Bronchial epithelial cell (primary cell): ENCODE measurements at regions not wholly inside any gene's neighbourhood (a gene's known extent, or its start where the extent isn't known, plus 50 kb on each side); places are given as distances from the start of the nearest gene placed in this dataset.
A peak's percentile ranks its signal among the peaks of the same experiment; 100 is the strongest.

Experiments used
- DNase-seq: peaks from one replicate; pipeline ENCODE4 v3.0.0-alpha.2; 2010; ENCODE audit warnings: low read depth
- FAIRE-seq: peaks from 2 replicates; lab custom pipeline; 2011; peaks lifted over from hg19 to GRCh38; lab: Jason Lieb, UNC
- H3K27me3 ChIP-seq: 2 replicates; pipeline ENCODE4 v1.5.1; 2011; ENCODE audit warnings: low read length; ENCODE audit not compliant: control insufficient read depth, insufficient read depth
- H3K36me3 ChIP-seq: 2 replicates; pipeline ENCODE4 v1.5.1; 2011; ENCODE audit warnings: low read length; ENCODE audit not compliant: control insufficient read depth, insufficient read depth
- H3K4me3 ChIP-seq: 2 replicates; pipeline ENCODE4 v1.5.1; 2011; ENCODE audit warnings: mild to moderate bottlenecking, low read depth, low read length, control low read depth
- CTCF ChIP-seq: IDR thresholded peaks from 2 replicates; pipeline ENCODE4 v1.5.1; 2011; ENCODE audit warnings: mild to moderate bottlenecking, moderate library complexity, low read length, control low read depth, inconsistent platforms; ENCODE audit not compliant: insufficient read depth, severe bottlenecking

DNA sequence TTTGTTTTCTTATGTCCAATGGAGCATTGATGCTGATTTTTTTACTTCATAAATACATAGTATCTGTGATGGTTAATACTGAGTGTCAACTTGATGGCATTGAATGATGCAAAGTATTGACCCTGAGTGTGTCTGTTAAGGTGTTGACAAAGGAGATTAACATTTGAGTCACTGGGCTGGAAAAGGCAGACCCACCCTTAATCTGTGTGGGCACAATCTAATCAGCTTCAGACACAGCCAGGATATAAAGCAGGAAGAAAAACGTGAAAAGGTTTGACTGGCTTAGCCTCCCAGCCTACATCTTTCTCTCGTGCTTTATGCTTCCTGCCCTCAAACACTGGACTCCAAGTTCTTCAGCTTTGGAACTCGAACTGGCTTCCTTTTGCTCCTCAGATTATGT lies 230.6 kb upstream of the SPRY1 start:
- Histone ChIP-seq H3K36me3 (no peaks in the 10 kb centered on the region), H3K4me3 (no peak overlapping the region), H3K27me3 (no peaks in the 10 kb centered on the region)
- TF ChIP-seq CTCF, result no peak
- FAIRE-seq (no peak), DNase-seq (peak; percentile 33)

- no peaks in the 10 kb centered on the region for H3K36me3 ChIP-seq
- no peak overlapping the region for H3K4me3 ChIP-seq
- no peak for TF ChIP-seq CTCF
- no peak for FAIRE-seq
- no peak for DNase-seq
- H3K27me3 ChIP-seq, result no peaks in the 10 kb centered on the region
Measured at GRCh38 chr4:123167931-123168330, 228.7 kb upstream of the SPRY1 start.

DNA sequence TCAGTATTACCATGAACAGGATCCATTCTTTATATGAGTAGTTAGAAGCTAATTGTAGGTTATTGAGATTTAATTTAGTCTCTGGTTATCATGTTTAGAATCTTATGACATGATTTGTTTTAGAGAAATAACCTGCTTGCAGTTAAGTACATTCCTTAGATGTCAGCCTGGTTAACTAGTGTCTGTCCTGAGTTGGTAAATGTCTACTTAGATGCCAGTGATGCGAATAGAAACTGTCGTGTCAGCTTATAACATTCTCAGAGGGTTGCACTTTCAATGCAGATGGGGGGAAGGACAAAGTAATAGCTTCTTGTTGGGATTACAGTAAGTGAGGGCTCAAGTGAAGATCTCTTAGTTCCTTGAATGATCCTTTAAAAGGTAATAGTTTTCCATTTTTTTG lies 227.8 kb upstream of the SPRY1 start:
- FAIRE-seq, result no peak
- H3K4me3 ChIP-seq, result no peak overlapping the region
- no peaks in the 10 kb centered on the region for H3K27me3 ChIP-seq
- no peak for DNase-seq
- no peak for TF ChIP-seq CTCF
- H3K36me3 ChIP-seq, result no peaks in the 10 kb centered on the region

DNA sequence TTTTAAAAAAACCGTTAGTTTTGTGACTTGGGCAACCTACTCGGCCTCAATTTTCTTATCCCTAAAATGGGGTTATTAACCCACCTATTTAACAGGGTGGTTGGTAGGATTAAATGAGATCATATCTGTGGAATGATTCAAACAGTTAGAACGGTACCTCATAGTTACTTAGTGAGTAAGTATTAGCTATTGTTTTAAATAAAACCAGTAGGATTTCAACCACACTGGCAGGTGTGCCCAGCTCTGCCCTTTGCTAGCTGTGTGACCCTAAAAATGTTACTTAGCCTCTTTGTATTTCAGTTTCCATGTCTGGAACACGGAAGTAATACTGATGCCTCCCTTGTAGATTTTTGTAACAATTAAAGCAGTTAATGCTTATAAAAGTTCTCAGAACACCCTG lies 225.8 kb upstream of the SPRY1 start:
- Histone ChIP-seq H3K27me3 (no peaks in the 10 kb centered on the region), H3K36me3 (no peaks in the 10 kb centered on the region), H3K4me3 (no peak overlapping the region)
- FAIRE-seq (no peak), DNase-seq (peak; percentile 42)
- TF ChIP-seq CTCF, result no peak

DNA sequence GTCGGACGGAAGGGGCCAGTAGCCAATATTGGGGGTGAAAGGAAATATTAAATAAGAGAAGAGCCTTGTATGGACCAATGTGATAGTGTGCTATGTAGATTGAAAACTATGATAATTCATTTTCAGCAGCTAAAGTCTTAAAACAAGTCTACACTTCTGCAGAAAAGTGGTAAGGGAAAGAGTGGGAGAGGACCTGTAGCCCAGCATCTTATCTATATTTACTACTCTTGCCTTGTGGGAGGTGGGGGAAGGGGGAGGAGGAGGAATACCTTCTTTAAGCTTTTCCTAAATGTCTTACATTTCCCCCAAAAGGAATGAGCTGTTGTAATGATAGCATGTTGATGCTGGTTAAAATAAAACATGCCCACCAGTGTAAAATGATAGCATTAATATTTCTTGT lies 220.0 kb upstream of the SPRY1 start:
- no peak for TF ChIP-seq CTCF
- DNase-seq, result no peak
- H3K36me3 ChIP-seq, result no peaks in the 10 kb centered on the region
- FAIRE-seq, result no peak
- H3K27me3 ChIP-seq, result no peaks in the 10 kb centered on the region
- no peak overlapping the region for H3K4me3 ChIP-seq

GRCh38 chr4:123182289-123182688 lies 214.3 kb upstream of the SPRY1 start:
- FAIRE-seq (no peak), DNase-seq (no peak)
- TF ChIP-seq CTCF, result no peak

More at GRCh38 chr4:123182289-123182688, 214.3 kb upstream of the SPRY1 start:
- no peak overlapping the region for H3K4me3 ChIP-seq
- H3K36me3 ChIP-seq, result no peaks in the 10 kb centered on the region
- H3K27me3 ChIP-seq, result no peaks in the 10 kb centered on the region
